ENCODE measurements at regions not wholly inside any gene's neighbourhood (a gene's known extent, or its start where the extent isn't known, plus 50 kb on each side); places are given as distances from the start of the nearest gene placed in this dataset.

- Histone ChIP-seq H3K36me3 (ENCODE audit: insufficient read depth) (no peaks in the 10 kb centered on the region), H3K4me3 (ENCODE audit: low read depth, low read length) (no peak overlapping the region), H3K4me1 (ENCODE audit: insufficient read depth) (no peaks in the 10 kb centered on the region), H3K27ac (ENCODE audit: low read depth) (no peak overlapping the region)
- WGBS = 83% methylated on average over 1 of the region's 1 CpG
- DNase-seq (ENCODE audit: extremely low spot score) = no peak
Observed at GRCh38 chr10:43968076-43968475, 319.4 kb upstream of the ZNF32 start.

- Histone ChIP-seq H3K36me3 (ENCODE audit: insufficient read depth) (no peaks in the 10 kb centered on the region), H3K4me1 (ENCODE audit: insufficient read depth) (no peaks in the 10 kb centered on the region), H3K4me3 (ENCODE audit: low read depth, low read length) (no peak overlapping the region), H3K27ac (ENCODE audit: low read depth) (no peak overlapping the region)
- 97% methylated on average over 3 of the region's 3 CpGs for WGBS
- no peak for DNase-seq (ENCODE audit: extremely low spot score)
Observed at GRCh38 chr10:43966571-43966965, 317.9 kb upstream of the ZNF32 start.

GRCh38 chr10:43965918-43966570, 317.4 kb upstream of the ZNF32 start:
- Histone ChIP-seq H3K4me1 (ENCODE audit: insufficient read depth) (no peaks in the 10 kb centered on the region), H3K4me3 (ENCODE audit: low read depth, low read length) (no peak overlapping the region), H3K36me3 (ENCODE audit: insufficient read depth) (no peaks in the 10 kb centered on the region), H3K27ac (ENCODE audit: low read depth) (no peak overlapping the region)
- DNase-seq (ENCODE audit: extremely low spot score) = no peak
- WGBS = 91% methylated on average over 7 of the region's 7 CpGs

GRCh38 chr10:43965033-43965917, 316.6 kb upstream of the ZNF32 start:
- H3K27ac ChIP-seq (ENCODE audit: low read depth) = no peak overlapping the region
- no peaks in the 10 kb centered on the region for H3K4me1 ChIP-seq (ENCODE audit: insufficient read depth)
- no peak for DNase-seq (ENCODE audit: extremely low spot score)
- H3K4me3 ChIP-seq (ENCODE audit: low read depth, low read length) = no peak overlapping the region
- 68% methylated on average over 14 of the region's 14 CpGs for WGBS
- H3K36me3 ChIP-seq (ENCODE audit: insufficient read depth) = no peaks in the 10 kb centered on the region

GRCh38 chr10:43964486-43964885, 315.8 kb upstream of the ZNF32 start:
- no peak overlapping the region for H3K4me3 ChIP-seq (ENCODE audit: low read depth, low read length)
- H3K4me1 ChIP-seq (ENCODE audit: insufficient read depth) = no peaks in the 10 kb centered on the region
- no peaks in the 10 kb centered on the region for H3K36me3 ChIP-seq (ENCODE audit: insufficient read depth)
- H3K27ac ChIP-seq (ENCODE audit: low read depth) = no peak overlapping the region
- DNase-seq (ENCODE audit: extremely low spot score) = no peak
- WGBS = 89% methylated on average over 5 of the region's 5 CpGs

GRCh38 chr10:43963793-43964425, 315.2 kb upstream of the ZNF32 start:
- no peaks in the 10 kb centered on the region for H3K36me3 ChIP-seq (ENCODE audit: insufficient read depth)
- H3K27ac ChIP-seq (ENCODE audit: low read depth) = no peak overlapping the region
- H3K4me3 ChIP-seq (ENCODE audit: low read depth, low read length) = no peak overlapping the region
- H3K4me1 ChIP-seq (ENCODE audit: insufficient read depth) = no peaks in the 10 kb centered on the region
- WGBS = 86% methylated on average over 10 of the region's 10 CpGs
- DNase-seq (ENCODE audit: extremely low spot score) = no peak

- Histone ChIP-seq H3K36me3 (ENCODE audit: insufficient read depth) (no peaks in the 10 kb centered on the region), H3K27ac (ENCODE audit: low read depth) (no peak overlapping the region), H3K4me3 (ENCODE audit: low read depth, low read length) (no peak overlapping the region), H3K4me1 (ENCODE audit: insufficient read depth) (no peaks in the 10 kb centered on the region)
- 95% methylated on average over 2 of the region's 2 CpGs for WGBS
- DNase-seq (ENCODE audit: extremely low spot score) = no peak
Observed at GRCh38 chr10:43963379-43963778, 314.7 kb upstream of the ZNF32 start.

- DNase-seq (ENCODE audit: extremely low spot score) = no peak
- no peak overlapping the region for H3K27ac ChIP-seq (ENCODE audit: low read depth)
- no peak overlapping the region for H3K4me3 ChIP-seq (ENCODE audit: low read depth, low read length)
- 62% methylated on average over 11 of the region's 11 CpGs for WGBS
- H3K4me1 ChIP-seq (ENCODE audit: insufficient read depth) = no peaks in the 10 kb centered on the region
- no peaks in the 10 kb centered on the region for H3K36me3 ChIP-seq (ENCODE audit: insufficient read depth)
Observed at GRCh38 chr10:43962346-43963191, 313.9 kb upstream of the ZNF32 start.

GRCh38 chr10:43961523-43962345, 313.1 kb upstream of the ZNF32 start:
- H3K36me3 ChIP-seq (ENCODE audit: insufficient read depth) = no peaks in the 10 kb centered on the region
- no peaks in the 10 kb centered on the region for H3K4me1 ChIP-seq (ENCODE audit: insufficient read depth)
- no peak for DNase-seq (ENCODE audit: extremely low spot score)
- WGBS = 92% methylated on average over 15 of the region's 15 CpGs
- no peak overlapping the region for H3K27ac ChIP-seq (ENCODE audit: low read depth)
- no peak overlapping the region for H3K4me3 ChIP-seq (ENCODE audit: low read depth, low read length)

- H3K36me3 ChIP-seq (ENCODE audit: insufficient read depth) = no peaks in the 10 kb centered on the region
- no peak overlapping the region for H3K4me3 ChIP-seq (ENCODE audit: low read depth, low read length)
- WGBS = 76% methylated on average over 4 of the region's 4 CpGs
- H3K27ac ChIP-seq (ENCODE audit: low read depth) = no peak overlapping the region
- no peak for DNase-seq (ENCODE audit: extremely low spot score)
- no peaks in the 10 kb centered on the region for H3K4me1 ChIP-seq (ENCODE audit: insufficient read depth)
Observed at GRCh38 chr10:43960981-43961380, 312.3 kb upstream of the ZNF32 start.

- WGBS = 98% methylated on average over 4 of the region's 4 CpGs
- H3K27ac ChIP-seq (ENCODE audit: low read depth) = no peak overlapping the region
- no peaks in the 10 kb centered on the region for H3K36me3 ChIP-seq (ENCODE audit: insufficient read depth)
- no peaks in the 10 kb centered on the region for H3K4me1 ChIP-seq (ENCODE audit: insufficient read depth)
- no peak for DNase-seq (ENCODE audit: extremely low spot score)
- no peak overlapping the region for H3K4me3 ChIP-seq (ENCODE audit: low read depth, low read length)
Observed at GRCh38 chr10:43960477-43960876, 311.8 kb upstream of the ZNF32 start.

GRCh38 chr10:43960135-43960415, 311.4 kb upstream of the ZNF32 start:
- Histone ChIP-seq H3K36me3 (ENCODE audit: insufficient read depth) (no peaks in the 10 kb centered on the region), H3K4me3 (ENCODE audit: low read depth, low read length) (no peak overlapping the region), H3K4me1 (ENCODE audit: insufficient read depth) (no peaks in the 10 kb centered on the region), H3K27ac (ENCODE audit: low read depth) (no peak overlapping the region)
- no peak for DNase-seq (ENCODE audit: extremely low spot score)
- 87% methylated on average over 2 of the region's 2 CpGs for WGBS
